ENCODE measurements at regions not wholly inside any gene's neighbourhood (a gene's known extent, or its start where the extent isn't known, plus 50 kb on each side); places are given as distances from the start of the nearest gene placed in this dataset.
A peak's percentile ranks its signal among the peaks of the same experiment; 100 is the strongest.

GRCh38 chr5:105828821-105829220 lies 1841.9 kb downstream of the EFNA5 start:
- no peak overlapping the region for H3K4me3 ChIP-seq (ENCODE audit: low read depth, low read length)
- no peak for DNase-seq (ENCODE audit: low read depth)
- TF ChIP-seq CTCF (conservative IDR thresholded peaks at IDR 0.05; ENCODE audit: low read depth, low read length) = no peak

GRCh38 chr5:105821800-105822199 lies 1848.9 kb downstream of the EFNA5 start:
- TF ChIP-seq CTCF (conservative IDR thresholded peaks at IDR 0.05; ENCODE audit: low read depth, low read length) = no peak
- H3K4me3 ChIP-seq (ENCODE audit: low read depth, low read length) = no peak overlapping the region
- DNase-seq (ENCODE audit: low read depth) = no peak

- no peak overlapping the region for H3K4me3 ChIP-seq (ENCODE audit: low read depth, low read length)
- no peak for DNase-seq (ENCODE audit: low read depth)
- no peak for TF ChIP-seq CTCF (conservative IDR thresholded peaks at IDR 0.05; ENCODE audit: low read depth, low read length)
Measured at GRCh38 chr5:105817914-105818313, 1852.8 kb downstream of the EFNA5 start.

GRCh38 chr5:105817416-105817815 lies 1853.3 kb downstream of the EFNA5 start:
- DNase-seq (ENCODE audit: low read depth) = no peak
- TF ChIP-seq CTCF (conservative IDR thresholded peaks at IDR 0.05; ENCODE audit: low read depth, low read length) = no peak
- no peak overlapping the region for H3K4me3 ChIP-seq (ENCODE audit: low read depth, low read length)

- no peak overlapping the region for H3K4me3 ChIP-seq (ENCODE audit: low read depth, low read length)
- TF ChIP-seq CTCF (conservative IDR thresholded peaks at IDR 0.05; ENCODE audit: low read depth, low read length) = no peak
- no peak for DNase-seq (ENCODE audit: low read depth)
Measured at GRCh38 chr5:105816961-105817360, 1853.8 kb downstream of the EFNA5 start.

GRCh38 chr5:105812304-105812703 lies 1858.4 kb downstream of the EFNA5 start:
- peak; percentile 61 for DNase-seq (ENCODE audit: low read depth)
- no peak overlapping the region for H3K4me3 ChIP-seq (ENCODE audit: low read depth, low read length)
- no peak for TF ChIP-seq CTCF (conservative IDR thresholded peaks at IDR 0.05; ENCODE audit: low read depth, low read length)

GRCh38 chr5:105807951-105808350 lies 1862.8 kb downstream of the EFNA5 start:
- no peak for TF ChIP-seq CTCF (conservative IDR thresholded peaks at IDR 0.05; ENCODE audit: low read depth, low read length)
- H3K4me3 ChIP-seq (ENCODE audit: low read depth, low read length) = no peak overlapping the region
- DNase-seq (ENCODE audit: low read depth) = no peak

Measured in choroid plexus epithelial cell (primary cell).